Bone marrow (tissue), 2 donors: ENCODE measurements at regions not wholly inside any gene's neighbourhood (a gene's known extent, or its start where the extent isn't known, plus 50 kb on each side); places are given as distances from the start of the nearest gene placed in this dataset.
"Not testable (repeated sequence)": the region's sequence is repeated elsewhere in the genome, so short reads cannot be mapped to it uniquely, and the experiment has no call there.

Experiments used
- DNase-seq, 2 donors: peaks; one replicate each; lab custom pipeline; 2025; lab: John Stamatoyannopoulos, UW

- DNase-seq, result no peak
These were observed 156.3 kb downstream of the VSIG4 start for GRCh38 chrX:65883556-65883955.

- DNase-seq, result no peak
These were observed 159.7 kb downstream of the VSIG4 start for GRCh38 chrX:65879977-65880799.

GRCh38 chrX:65878456-65878855 lies 161.4 kb downstream of the VSIG4 start:
- DNase-seq, result no peak

- DNase-seq, result no peak
These were observed 161.9 kb downstream of the VSIG4 start for GRCh38 chrX:65877953-65878352.

- not testable (repeated sequence) for DNase-seq
These were observed 164.3 kb downstream of the VSIG4 start for GRCh38 chrX:65875614-65876013.

- DNase-seq, result no peak
These were observed 165.1 kb downstream of the VSIG4 start for GRCh38 chrX:65874765-65875164.

GRCh38 chrX:65874110-65874509 lies 165.8 kb downstream of the VSIG4 start:
- DNase-seq, result no peak

GRCh38 chrX:65873385-65873784 lies 166.5 kb downstream of the VSIG4 start:
- DNase-seq, result no peak

GRCh38 chrX:65871671-65872311 lies 168.1 kb downstream of the VSIG4 start:
- DNase-seq, result no peak

- DNase-seq, result not testable (repeated sequence)
These were observed 169.3 kb downstream of the VSIG4 start for GRCh38 chrX:65870544-65870943.

- DNase-seq, result peak in 1 of 2 donors; percentile 4
These were observed 173.1 kb downstream of the VSIG4 start for GRCh38 chrX:65866773-65867172.

- DNase-seq, result no peak
These were observed 173.7 kb downstream of the VSIG4 start for GRCh38 chrX:65866146-65866545.

- DNase-seq, result no peak
These were observed 177.2 kb downstream of the VSIG4 start for GRCh38 chrX:65862638-65863037.

GRCh38 chrX:65859299-65859698 lies 180.6 kb downstream of the VSIG4 start:
- no peak for DNase-seq

GRCh38 chrX:65854437-65854836 lies 185.4 kb downstream of the VSIG4 start:
- DNase-seq, result not testable (repeated sequence)

- DNase-seq, result not testable (repeated sequence)
These were observed 183.9 kb downstream of the MSN start for GRCh38 chrX:65851306-65851705.

- not testable (repeated sequence) for DNase-seq
These were observed 183.4 kb downstream of the MSN start for GRCh38 chrX:65850821-65851220.

GRCh38 chrX:65846974-65847373 lies 179.5 kb downstream of the MSN start:
- DNase-seq, result no peak

GRCh38 chrX:65841263-65841662 lies 173.8 kb downstream of the MSN start:
- no peak for DNase-seq

GRCh38 chrX:65838674-65839073 lies 171.2 kb downstream of the MSN start:
- DNase-seq, result no peak

- no peak for DNase-seq
These were observed 170.6 kb downstream of the MSN start for GRCh38 chrX:65837875-65838549.

GRCh38 chrX:65831268-65831667 lies 163.8 kb downstream of the MSN start:
- DNase-seq, result no peak

- DNase-seq, result no peak
These were observed 161.1 kb downstream of the MSN start for GRCh38 chrX:65828599-65828998.
